ENCODE measurements at regions not wholly inside any gene's neighbourhood (a gene's known extent, or its start where the extent isn't known, plus 50 kb on each side); places are given as distances from the start of the nearest gene placed in this dataset.

DNA sequence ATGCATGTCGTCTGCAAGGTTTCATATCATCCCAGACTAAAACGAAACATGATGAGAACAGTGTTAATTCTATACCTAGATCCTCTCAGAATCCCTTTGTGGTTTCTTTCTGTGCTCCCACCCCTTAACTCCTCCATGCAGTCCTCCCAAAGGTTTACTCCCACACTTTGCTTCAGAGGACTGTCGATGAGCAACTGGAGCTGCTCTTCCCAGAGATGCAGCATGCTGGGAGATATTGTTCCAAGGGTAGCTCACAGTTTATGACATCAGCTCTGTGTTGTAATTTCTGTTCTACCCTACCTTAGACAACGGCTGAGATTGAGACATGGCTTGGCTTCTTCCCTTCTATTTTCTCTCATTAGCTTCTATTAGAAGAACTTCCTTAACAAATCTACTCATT is 313.0 kb upstream of the COL8A1 start:
- H3K27me3 ChIP-seq (ENCODE audit: control insufficient read depth, insufficient read depth, low read length) = no peaks in the 10 kb centered on the region
- no peak overlapping the region for H3K9ac ChIP-seq (ENCODE audit: low read length)
- no peak overlapping the region for H3K4me3 ChIP-seq (ENCODE audit: low read length)
- no peaks in the 10 kb centered on the region for H3K9me3 ChIP-seq (ENCODE audit: control insufficient read depth, low read depth, low read length)
- no peaks in the 10 kb centered on the region for H3K36me3 ChIP-seq (ENCODE audit: control insufficient read depth, low read depth, low read length)
- no peak overlapping the region for H3K27ac ChIP-seq (ENCODE audit: low read length)
- H3K4me1 ChIP-seq (ENCODE audit: control insufficient read depth, low read depth, low read length) = no peaks in the 10 kb centered on the region

GRCh38 chr3:99324636-99325203 is 313.7 kb upstream of the COL8A1 start:
- Histone ChIP-seq H3K9ac (ENCODE audit: low read length) (no peak overlapping the region), H3K36me3 (ENCODE audit: control insufficient read depth, low read depth, low read length) (no peaks in the 10 kb centered on the region), H3K4me1 (ENCODE audit: control insufficient read depth, low read depth, low read length) (no peaks in the 10 kb centered on the region), H3K4me3 (ENCODE audit: low read length) (no peak overlapping the region), H3K27ac (ENCODE audit: low read length) (no peak overlapping the region), H3K27me3 (ENCODE audit: control insufficient read depth, insufficient read depth, low read length) (no peaks in the 10 kb centered on the region), H3K9me3 (ENCODE audit: control insufficient read depth, low read depth, low read length) (no peaks in the 10 kb centered on the region)

- no peaks in the 10 kb centered on the region for H3K9me3 ChIP-seq (ENCODE audit: control insufficient read depth, low read depth, low read length)
- no peaks in the 10 kb centered on the region for H3K36me3 ChIP-seq (ENCODE audit: control insufficient read depth, low read depth, low read length)
- H3K27me3 ChIP-seq (ENCODE audit: control insufficient read depth, insufficient read depth, low read length) = no peaks in the 10 kb centered on the region
- H3K4me3 ChIP-seq (ENCODE audit: low read length) = no peak overlapping the region
- H3K9ac ChIP-seq (ENCODE audit: low read length) = no peak overlapping the region
- H3K27ac ChIP-seq (ENCODE audit: low read length) = no peak overlapping the region
- no peaks in the 10 kb centered on the region for H3K4me1 ChIP-seq (ENCODE audit: control insufficient read depth, low read depth, low read length)
Observed at GRCh38 chr3:99323940-99324339, 314.5 kb upstream of the COL8A1 start.

- Histone ChIP-seq H3K27ac (ENCODE audit: low read length) (no peak overlapping the region), H3K36me3 (ENCODE audit: control insufficient read depth, low read depth, low read length) (no peaks in the 10 kb centered on the region), H3K4me1 (ENCODE audit: control insufficient read depth, low read depth, low read length) (no peaks in the 10 kb centered on the region), H3K9ac (ENCODE audit: low read length) (no peak overlapping the region), H3K27me3 (ENCODE audit: control insufficient read depth, insufficient read depth, low read length) (no peaks in the 10 kb centered on the region), H3K9me3 (ENCODE audit: control insufficient read depth, low read depth, low read length) (no peaks in the 10 kb centered on the region), H3K4me3 (ENCODE audit: low read length) (no peak overlapping the region)
Observed at GRCh38 chr3:99322551-99322950, 315.8 kb upstream of the COL8A1 start.

DNA sequence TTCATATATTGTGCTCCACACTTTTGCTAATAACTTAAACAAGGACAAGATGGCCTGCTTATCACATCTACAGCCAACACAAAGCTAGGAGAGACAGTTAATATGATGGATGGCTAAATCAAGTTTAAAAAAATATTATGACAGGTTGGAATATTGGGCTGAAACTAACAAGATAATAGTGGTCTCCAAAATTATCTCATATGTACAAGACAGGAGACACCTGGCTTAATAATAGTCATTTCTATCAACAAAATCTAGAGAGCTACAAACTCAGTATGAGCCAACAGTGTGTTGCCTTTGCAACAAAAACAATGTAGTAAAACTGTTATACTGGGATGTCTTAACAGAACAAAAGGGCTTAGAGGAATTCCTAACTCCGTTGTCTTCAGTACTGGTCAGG is 317.1 kb upstream of the COL8A1 start:
- Histone ChIP-seq H3K4me3 (ENCODE audit: low read length) (no peak overlapping the region), H3K9ac (ENCODE audit: low read length) (no peak overlapping the region), H3K9me3 (ENCODE audit: control insufficient read depth, low read depth, low read length) (no peaks in the 10 kb centered on the region), H3K36me3 (ENCODE audit: control insufficient read depth, low read depth, low read length) (no peaks in the 10 kb centered on the region), H3K4me1 (ENCODE audit: control insufficient read depth, low read depth, low read length) (no peaks in the 10 kb centered on the region), H3K27ac (ENCODE audit: low read length) (no peak overlapping the region), H3K27me3 (ENCODE audit: control insufficient read depth, insufficient read depth, low read length) (no peaks in the 10 kb centered on the region)

DNA sequence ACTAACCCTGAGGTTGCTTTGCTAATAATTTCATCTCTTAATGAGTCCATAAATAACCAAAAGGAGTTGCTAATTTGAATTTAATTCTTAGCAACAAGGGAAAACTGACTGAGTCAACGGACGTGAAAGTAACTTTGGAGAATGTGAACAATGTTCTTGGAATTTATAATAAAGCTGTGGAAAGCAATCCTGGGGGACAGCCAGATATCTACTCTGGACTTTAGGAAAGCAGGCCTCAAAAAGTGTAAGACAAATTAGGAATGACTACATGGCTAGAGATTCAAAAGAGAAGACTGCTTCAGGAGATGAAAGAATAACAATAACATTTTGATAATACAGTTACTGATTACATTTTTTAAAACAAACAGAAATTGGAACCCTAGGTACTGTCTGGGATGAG is 318.4 kb upstream of the COL8A1 start:
- no peaks in the 10 kb centered on the region for H3K27me3 ChIP-seq (ENCODE audit: control insufficient read depth, insufficient read depth, low read length)
- no peak overlapping the region for H3K9ac ChIP-seq (ENCODE audit: low read length)
- H3K4me1 ChIP-seq (ENCODE audit: control insufficient read depth, low read depth, low read length) = no peaks in the 10 kb centered on the region
- no peaks in the 10 kb centered on the region for H3K36me3 ChIP-seq (ENCODE audit: control insufficient read depth, low read depth, low read length)
- no peak overlapping the region for H3K4me3 ChIP-seq (ENCODE audit: low read length)
- no peaks in the 10 kb centered on the region for H3K9me3 ChIP-seq (ENCODE audit: control insufficient read depth, low read depth, low read length)
- H3K27ac ChIP-seq (ENCODE audit: low read length) = no peak overlapping the region

DNA sequence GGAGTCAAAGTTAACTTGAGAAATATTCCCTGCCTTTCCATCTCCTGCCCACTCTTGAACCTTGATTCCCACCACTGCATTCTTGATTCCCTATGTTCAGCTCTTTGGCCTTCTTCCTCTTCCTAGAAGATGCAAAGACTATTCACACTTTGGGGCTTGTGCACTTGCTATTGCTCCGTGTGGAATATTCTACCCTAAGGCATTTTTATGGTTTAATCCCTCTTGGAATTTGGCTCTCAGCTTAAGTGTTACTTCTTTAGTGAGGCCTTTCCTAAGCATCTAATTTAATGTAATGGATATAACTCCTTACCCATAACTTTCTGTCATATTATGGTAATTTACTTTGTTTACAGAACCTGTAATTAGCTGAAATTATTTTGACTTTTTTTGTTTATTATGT is 318.9 kb upstream of the COL8A1 start:
- Histone ChIP-seq H3K27me3 (ENCODE audit: control insufficient read depth, insufficient read depth, low read length) (no peaks in the 10 kb centered on the region), H3K36me3 (ENCODE audit: control insufficient read depth, low read depth, low read length) (no peaks in the 10 kb centered on the region), H3K27ac (ENCODE audit: low read length) (no peak overlapping the region), H3K4me3 (ENCODE audit: low read length) (no peak overlapping the region), H3K9me3 (ENCODE audit: control insufficient read depth, low read depth, low read length) (no peaks in the 10 kb centered on the region), H3K9ac (ENCODE audit: low read length) (no peak overlapping the region), H3K4me1 (ENCODE audit: control insufficient read depth, low read depth, low read length) (no peaks in the 10 kb centered on the region)

DNA sequence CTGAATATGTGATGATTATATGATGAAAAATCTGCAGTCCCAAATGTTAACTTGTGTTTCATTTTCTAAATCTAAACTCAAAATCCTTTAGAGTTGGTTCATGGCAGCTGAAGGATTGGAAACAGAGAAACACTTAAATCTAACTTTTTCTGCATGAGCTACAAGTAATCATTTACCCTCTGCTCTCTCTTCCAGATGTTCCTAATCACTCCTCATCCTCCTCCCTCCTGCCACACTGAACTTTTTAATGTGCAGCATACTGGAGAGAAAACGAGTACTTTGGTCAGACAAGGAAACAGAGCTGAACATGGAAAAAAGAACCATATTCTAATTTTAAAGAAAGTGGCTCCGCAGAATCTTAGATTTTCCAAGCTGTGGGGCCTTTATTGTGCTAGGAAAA is 321.2 kb upstream of the COL8A1 start:
- no peaks in the 10 kb centered on the region for H3K9me3 ChIP-seq (ENCODE audit: control insufficient read depth, low read depth, low read length)
- no peaks in the 10 kb centered on the region for H3K27me3 ChIP-seq (ENCODE audit: control insufficient read depth, insufficient read depth, low read length)
- H3K4me3 ChIP-seq (ENCODE audit: low read length) = no peak overlapping the region
- H3K27ac ChIP-seq (ENCODE audit: low read length) = no peak overlapping the region
- H3K36me3 ChIP-seq (ENCODE audit: control insufficient read depth, low read depth, low read length) = no peaks in the 10 kb centered on the region
- H3K4me1 ChIP-seq (ENCODE audit: control insufficient read depth, low read depth, low read length) = no peaks in the 10 kb centered on the region
- no peak overlapping the region for H3K9ac ChIP-seq (ENCODE audit: low read length)

- Histone ChIP-seq H3K36me3 (ENCODE audit: control insufficient read depth, low read depth, low read length) (no peaks in the 10 kb centered on the region), H3K9ac (ENCODE audit: low read length) (no peak overlapping the region), H3K9me3 (ENCODE audit: control insufficient read depth, low read depth, low read length) (no peaks in the 10 kb centered on the region), H3K4me1 (ENCODE audit: control insufficient read depth, low read depth, low read length) (no peaks in the 10 kb centered on the region), H3K4me3 (ENCODE audit: low read length) (no peak overlapping the region), H3K27me3 (ENCODE audit: control insufficient read depth, insufficient read depth, low read length) (no peaks in the 10 kb centered on the region), H3K27ac (ENCODE audit: low read length) (no peak overlapping the region)
Observed at GRCh38 chr3:99315896-99316295, 322.5 kb upstream of the COL8A1 start.

DNA sequence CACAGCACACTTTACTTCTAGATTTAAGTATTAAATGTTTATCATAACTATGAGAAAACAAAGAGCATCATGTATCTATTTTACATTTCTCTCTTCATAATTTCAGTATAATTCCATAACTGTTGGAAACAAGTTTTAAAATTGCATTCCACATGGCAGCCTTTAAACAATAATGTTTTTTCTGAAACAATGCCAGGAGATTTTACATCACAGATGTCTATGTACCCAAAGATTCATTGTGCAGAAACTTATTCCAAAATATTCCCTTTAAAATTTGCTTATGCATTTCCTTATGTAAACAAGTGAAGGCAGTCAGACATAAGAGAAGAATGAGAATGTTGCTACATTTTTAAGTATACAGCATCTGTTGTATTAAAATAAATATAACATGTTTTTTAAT is 324.9 kb upstream of the COL8A1 start:
- no peaks in the 10 kb centered on the region for H3K27me3 ChIP-seq (ENCODE audit: control insufficient read depth, insufficient read depth, low read length)
- H3K9ac ChIP-seq (ENCODE audit: low read length) = no peak overlapping the region
- H3K9me3 ChIP-seq (ENCODE audit: control insufficient read depth, low read depth, low read length) = no peaks in the 10 kb centered on the region
- no peak overlapping the region for H3K27ac ChIP-seq (ENCODE audit: low read length)
- H3K4me3 ChIP-seq (ENCODE audit: low read length) = no peak overlapping the region
- no peaks in the 10 kb centered on the region for H3K36me3 ChIP-seq (ENCODE audit: control insufficient read depth, low read depth, low read length)
- no peaks in the 10 kb centered on the region for H3K4me1 ChIP-seq (ENCODE audit: control insufficient read depth, low read depth, low read length)

GRCh38 chr3:99298661-99299060 is 339.7 kb upstream of the COL8A1 start:
- peaks cover 5% of the 10 kb centered on the region for H3K27me3 ChIP-seq (ENCODE audit: control insufficient read depth, insufficient read depth, low read length)
- H3K9me3 ChIP-seq (ENCODE audit: control insufficient read depth, low read depth, low read length) = no peaks in the 10 kb centered on the region
- H3K27ac ChIP-seq (ENCODE audit: low read length) = no peak overlapping the region
- no peak overlapping the region for H3K4me3 ChIP-seq (ENCODE audit: low read length)
- no peaks in the 10 kb centered on the region for H3K36me3 ChIP-seq (ENCODE audit: control insufficient read depth, low read depth, low read length)
- H3K4me1 ChIP-seq (ENCODE audit: control insufficient read depth, low read depth, low read length) = peaks cover 11% of the 10 kb centered on the region
- no peak overlapping the region for H3K9ac ChIP-seq (ENCODE audit: low read length)

DNA sequence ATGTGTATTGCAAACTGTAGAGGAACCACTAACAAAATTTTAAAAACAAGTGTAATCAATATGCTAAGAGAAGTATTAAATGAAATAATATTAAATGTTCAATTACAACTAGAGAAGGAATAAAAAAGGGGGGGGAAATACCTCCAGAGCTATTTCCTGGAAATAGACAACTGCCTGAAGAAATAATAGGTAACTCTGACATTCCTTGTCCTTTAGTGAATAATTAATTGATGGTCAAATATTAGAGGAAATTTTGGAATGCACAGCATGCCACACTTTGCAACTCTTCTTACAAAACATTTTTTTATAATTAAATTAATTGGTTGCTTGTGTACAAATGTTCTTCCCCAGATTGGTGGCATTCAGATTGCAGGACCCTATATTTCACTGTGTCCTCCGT is 342.6 kb upstream of the COL8A1 start:
- Histone ChIP-seq H3K4me3 (ENCODE audit: low read length) (no peak overlapping the region), H3K9me3 (ENCODE audit: control insufficient read depth, low read depth, low read length) (no peaks in the 10 kb centered on the region), H3K27me3 (ENCODE audit: control insufficient read depth, insufficient read depth, low read length) (peaks cover 5% of the 10 kb centered on the region), H3K9ac (ENCODE audit: low read length) (no peak overlapping the region), H3K27ac (ENCODE audit: low read length) (no peak overlapping the region), H3K36me3 (ENCODE audit: control insufficient read depth, low read depth, low read length) (no peaks in the 10 kb centered on the region), H3K4me1 (ENCODE audit: control insufficient read depth, low read depth, low read length) (peaks cover 11% of the 10 kb centered on the region)

All from iPS-18a (cell line).